GM21723 (cell line): ENCODE measurements at regions not wholly inside any gene's neighbourhood (a gene's known extent, or its start where the extent isn't known, plus 50 kb on each side); places are given as distances from the start of the nearest gene placed in this dataset.
"Not testable (repeated sequence)": the region's sequence is repeated elsewhere in the genome, so short reads cannot be mapped to it uniquely, and the experiment has no call there.

Experiments used
- ATAC-seq: cut with Tn5 transposase; IDR thresholded peaks from one replicate; pipeline ENCODE4 v1.9.1; 2021; ENCODE audit warnings: mild to moderate bottlenecking, moderate library complexity; ENCODE audit not compliant: unreplicated experiment

GRCh38 chr9:34796924-34797323, 87.0 kb upstream of the CCL21 start:
- no peak for ATAC-seq

GRCh38 chr9:34793428-34793827, 83.5 kb upstream of the CCL21 start:
- ATAC-seq, result no peak

GRCh38 chr9:34783951-34784487, 74.1 kb upstream of the CCL21 start:
- no peak for ATAC-seq

- no peak for ATAC-seq
Measured at GRCh38 chr9:34782372-34782771, 72.4 kb upstream of the CCL21 start.

GRCh38 chr9:34777666-34778065, 67.7 kb upstream of the CCL21 start:
- ATAC-seq, result no peak

GRCh38 chr9:34773955-34774354, 64.0 kb upstream of the CCL21 start:
- no peak for ATAC-seq

- no peak for ATAC-seq
Measured at GRCh38 chr9:34773306-34773910, 63.5 kb upstream of the CCL21 start.

- ATAC-seq, result no peak
Measured at GRCh38 chr9:34771007-34771406, 61.1 kb upstream of the CCL21 start.

- not testable (repeated sequence) for ATAC-seq
Measured at GRCh38 chr9:34767087-34767486, 57.2 kb upstream of the CCL21 start.

- ATAC-seq, result not testable (repeated sequence)
Measured at GRCh38 chr9:34760196-34761040, 50.5 kb upstream of the CCL21 start.
